Spinal cord (tissue), 9 donors: ENCODE measurements at regions not wholly inside any gene's neighbourhood (a gene's known extent, or its start where the extent isn't known, plus 50 kb on each side); places are given as distances from the start of the nearest gene placed in this dataset.
"Not testable (repeated sequence)": the region's sequence is repeated elsewhere in the genome, so short reads cannot be mapped to it uniquely, and the experiment has no call there.

Source experiments
- DNase-seq, 6 donors: peaks; one replicate each; pipeline versions ENCODE4 v3.0.0 to v3.0.0-alpha.2; 2013 to 2015; ENCODE audit warnings: low spot score in 6 of 6, low read depth in 4 of 6
- H3K27ac ChIP-seq: one replicate; pipeline ENCODE4 v1.5.1; 2013; ENCODE audit warnings: low read depth, low read length, control low read depth
- H3K27me3 ChIP-seq: one replicate; pipeline ENCODE4 v1.6.1; 2013; ENCODE audit warnings: low read length; ENCODE audit not compliant: control insufficient read depth, insufficient read depth
- H3K36me3 ChIP-seq: one replicate; pipeline ENCODE4 v1.6.1; 2013; ENCODE audit warnings: low read length; ENCODE audit not compliant: control insufficient read depth, insufficient read depth
- H3K4me1 ChIP-seq: one replicate; pipeline ENCODE4 v1.6.1; 2013; ENCODE audit warnings: low read length; ENCODE audit not compliant: control insufficient read depth, insufficient read depth
- H3K4me3 ChIP-seq: one replicate; pipeline ENCODE4 v1.5.1; 2013; ENCODE audit warnings: low read depth, low read length, control low read depth
- H3K9me3 ChIP-seq: one replicate; pipeline ENCODE4 v1.6.1; 2013; ENCODE audit warnings: low read length; ENCODE audit not compliant: control insufficient read depth, insufficient read depth
- WGBS: methylation state at CpG from one replicate; pipeline ENCODE4 v1.1.5; 2013; ENCODE audit warnings: missing lambda C conversion rate; ENCODE audit not compliant: insufficient coverage; 5-methylcytosine and 5-hydroxymethylcytosine counted together
- donor health status: healthy.

- Histone ChIP-seq H3K4me3 (no peak overlapping the region), H3K27ac (no peak overlapping the region), H3K9me3 (no peaks in the 10 kb centered on the region), H3K27me3 (no peaks in the 10 kb centered on the region), H3K4me1 (no peaks in the 10 kb centered on the region), H3K36me3 (no peaks in the 10 kb centered on the region)
- DNase-seq, result peak in 1 of 6 donors; percentile 52
- WGBS, result 94% methylated on average over 2 of the region's 2 CpGs
Measured at GRCh38 chr12:29023436-29024076, 125.5 kb upstream of the FAR2 start.

DNA sequence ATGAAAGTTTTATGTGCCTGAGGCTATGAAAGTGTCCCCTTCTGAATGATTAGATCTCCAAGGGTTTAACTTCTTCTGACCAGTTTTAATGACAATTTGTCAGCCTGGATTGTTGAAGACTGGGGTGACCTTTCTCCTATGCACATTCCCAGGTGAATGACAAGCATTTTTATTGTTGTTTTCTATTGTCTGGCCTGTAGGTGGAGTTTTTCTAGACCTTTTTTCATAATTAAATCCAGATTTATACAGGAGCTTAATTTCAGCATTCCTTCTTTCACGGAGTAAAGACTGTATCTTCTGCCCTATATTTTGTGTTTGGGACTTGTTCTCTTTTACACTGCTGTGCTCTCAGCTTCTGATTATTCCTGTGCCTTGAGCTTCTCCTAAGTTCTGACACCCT lies 125.0 kb upstream of the FAR2 start:
- Histone ChIP-seq H3K9me3 (no peaks in the 10 kb centered on the region), H3K36me3 (no peaks in the 10 kb centered on the region), H3K27ac (no peak overlapping the region), H3K4me1 (no peaks in the 10 kb centered on the region), H3K4me3 (no peak overlapping the region), H3K27me3 (no peaks in the 10 kb centered on the region)
- no peak for DNase-seq
- WGBS, result no CpG with 5 or more reads among the region's 1 CpG

GRCh38 chr12:29025937-29026336 lies 123.1 kb upstream of the FAR2 start:
- Histone ChIP-seq H3K27me3 (no peaks in the 10 kb centered on the region), H3K36me3 (no peaks in the 10 kb centered on the region), H3K9me3 (no peaks in the 10 kb centered on the region), H3K4me3 (no peak overlapping the region), H3K27ac (no peak overlapping the region), H3K4me1 (no peaks in the 10 kb centered on the region)
- 88% methylated on average over 1 of the region's 2 CpGs for WGBS
- no peak for DNase-seq

DNA sequence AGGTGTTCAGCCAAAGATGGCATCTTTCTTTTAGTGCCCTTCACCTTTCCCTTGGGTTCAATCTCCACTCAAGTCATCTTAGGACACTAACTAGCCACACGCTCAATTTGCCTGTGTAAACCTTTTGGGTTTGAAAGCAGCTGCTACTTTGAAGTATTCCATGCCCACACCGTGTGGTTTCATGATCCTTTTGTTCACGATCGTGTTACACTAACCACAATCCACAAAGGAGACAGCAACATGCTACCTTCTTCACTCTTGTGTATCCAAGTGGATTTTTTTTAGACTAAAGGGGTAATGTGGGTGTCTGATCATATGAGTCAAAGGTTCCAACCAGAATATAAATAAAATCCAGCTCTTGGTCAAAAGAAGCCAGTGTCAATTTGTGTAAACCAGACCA lies 122.7 kb upstream of the FAR2 start:
- Histone ChIP-seq H3K4me1 (no peaks in the 10 kb centered on the region), H3K27me3 (no peaks in the 10 kb centered on the region), H3K36me3 (no peaks in the 10 kb centered on the region), H3K9me3 (no peaks in the 10 kb centered on the region), H3K4me3 (no peak overlapping the region), H3K27ac (no peak overlapping the region)
- WGBS, result 83% methylated on average over 1 of the region's 4 CpGs
- no peak for DNase-seq

DNA sequence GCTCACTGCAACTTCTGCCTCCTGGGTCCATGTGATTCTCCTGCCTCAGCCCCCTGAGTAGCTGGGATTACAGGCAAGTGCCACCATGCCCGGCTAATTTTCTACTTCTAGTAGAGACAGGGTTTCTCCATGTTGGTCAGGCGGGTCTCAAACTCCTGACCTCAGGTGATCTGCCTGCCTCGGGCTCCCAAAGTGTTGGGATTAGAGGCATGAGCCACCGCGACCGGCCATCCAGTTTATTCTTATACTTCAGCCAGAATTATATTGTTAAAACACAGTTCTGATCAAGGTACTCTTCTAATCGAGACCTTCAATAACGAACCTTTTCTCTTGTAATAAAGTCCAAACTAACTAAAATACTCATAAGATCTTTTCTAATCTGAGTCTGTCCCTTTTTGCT lies 119.6 kb upstream of the FAR2 start:
- not testable (repeated sequence) for H3K36me3 ChIP-seq, H3K4me1 ChIP-seq, H3K9me3 ChIP-seq, DNase-seq, H3K4me3 ChIP-seq, H3K27ac ChIP-seq, H3K27me3 ChIP-seq
- 100% methylated on average over 5 of the region's 8 CpGs for WGBS

GRCh38 chr12:29030006-29030405 lies 119.1 kb upstream of the FAR2 start:
- no peak for DNase-seq
- no CpG with 5 or more reads among the region's 1 CpG for WGBS

GRCh38 chr12:29032446-29032845 lies 116.6 kb upstream of the FAR2 start:
- H3K27me3 ChIP-seq, result no peaks in the 10 kb centered on the region
- no peak for DNase-seq
- H3K4me3 ChIP-seq, result no peak overlapping the region
- no CpG with 5 or more reads among the region's 2 CpGs for WGBS
- no peaks in the 10 kb centered on the region for H3K9me3 ChIP-seq
- no peaks in the 10 kb centered on the region for H3K36me3 ChIP-seq
- H3K27ac ChIP-seq, result no peak overlapping the region
- H3K4me1 ChIP-seq, result no peaks in the 10 kb centered on the region

More at GRCh38 chr12:29030006-29030405, 119.1 kb upstream of the FAR2 start:
- H3K27ac ChIP-seq, result no peak overlapping the region
- H3K9me3 ChIP-seq, result no peaks in the 10 kb centered on the region
- H3K36me3 ChIP-seq, result no peaks in the 10 kb centered on the region
- H3K4me3 ChIP-seq, result no peak overlapping the region
- no peaks in the 10 kb centered on the region for H3K4me1 ChIP-seq
- no peaks in the 10 kb centered on the region for H3K27me3 ChIP-seq

- Histone ChIP-seq H3K27ac (no peak overlapping the region), H3K4me3 (no peak overlapping the region), H3K27me3 (no peaks in the 10 kb centered on the region), H3K9me3 (no peaks in the 10 kb centered on the region), H3K36me3 (no peaks in the 10 kb centered on the region), H3K4me1 (no peaks in the 10 kb centered on the region)
- DNase-seq, result no peak
- 100% methylated on average over 1 of the region's 2 CpGs for WGBS
Measured at GRCh38 chr12:29033519-29033918, 115.6 kb upstream of the FAR2 start.

DNA sequence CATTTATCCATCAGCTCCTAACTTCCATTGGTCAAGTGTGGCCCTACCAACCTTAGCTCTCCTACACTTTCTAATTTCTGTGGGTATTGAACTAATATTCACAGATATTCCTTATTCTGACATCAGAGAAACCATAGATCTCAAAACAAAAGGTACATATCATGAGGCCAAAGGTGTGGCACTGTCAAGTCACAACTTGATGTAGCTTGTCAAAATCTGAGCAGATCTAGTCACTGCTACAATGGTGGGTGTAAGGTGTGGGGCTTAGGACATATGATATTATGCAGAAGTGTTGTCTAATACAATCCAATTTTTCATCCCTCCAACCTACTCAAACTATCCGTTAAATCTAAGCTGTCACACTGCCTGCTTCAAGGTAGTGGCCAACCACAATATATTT lies 114.0 kb upstream of the FAR2 start:
- Histone ChIP-seq H3K4me1 (no peaks in the 10 kb centered on the region), H3K4me3 (no peak overlapping the region), H3K27ac (no peak overlapping the region), H3K27me3 (no peaks in the 10 kb centered on the region), H3K9me3 (no peaks in the 10 kb centered on the region), H3K36me3 (no peaks in the 10 kb centered on the region)
- DNase-seq, result no peak
- no CpG with 5 or more reads among the region's 1 CpG for WGBS

- DNase-seq, result peak in 2 of 6 donors; percentile 5 to 7
Measured at GRCh38 chr12:29039013-29039412, 110.1 kb upstream of the FAR2 start.

More at GRCh38 chr12:29039013-29039412, 110.1 kb upstream of the FAR2 start:
- Histone ChIP-seq H3K27me3 (no peaks in the 10 kb centered on the region), H3K27ac (no peak overlapping the region), H3K4me1 (no peaks in the 10 kb centered on the region), H3K9me3 (no peaks in the 10 kb centered on the region), H3K4me3 (no peak overlapping the region), H3K36me3 (no peaks in the 10 kb centered on the region)
- 100% methylated on average over 1 of the region's 3 CpGs for WGBS
